Liver (tissue), 8 donors: ENCODE measurements at regions not wholly inside any gene's neighbourhood (a gene's known extent, or its start where the extent isn't known, plus 50 kb on each side); places are given as distances from the start of the nearest gene placed in this dataset.

Source experiments
- DNase-seq: peaks from one replicate; pipeline ENCODE4 v3.0.0-alpha.2; 2017; ENCODE audit warnings: low spot score
- H3K27ac ChIP-seq, 2 donors: one replicate each; pipeline ENCODE4 v1.7.0; 2013; ENCODE audit warnings: inconsistent platforms in 2 of 2, low read length in 2 of 2, control low read depth in 1 of 2, low read depth in 1 of 2, mild to moderate bottlenecking in 1 of 2
- H3K27me3 ChIP-seq, 4 donors: one replicate each; pipeline versions ENCODE4 v1.6.1 to v1.7.0; 2013; ENCODE audit warnings: low read length in 3 of 4, inconsistent platforms in 1 of 4, mild to moderate bottlenecking in 1 of 4, moderate library complexity in 1 of 4; ENCODE audit not compliant: control insufficient read depth in 4 of 4, insufficient read depth in 4 of 4
- H3K36me3 ChIP-seq, 4 donors: one replicate each; pipeline versions ENCODE4 v1.6.1 to v1.7.0; 2013; ENCODE audit warnings: low read length in 3 of 4, mild to moderate bottlenecking in 3 of 4, low read depth in 1 of 4, moderate library complexity in 1 of 4; ENCODE audit not compliant: control insufficient read depth in 4 of 4, insufficient read depth in 3 of 4
- H3K4me1 ChIP-seq, 4 donors: one replicate each; pipeline versions ENCODE4 v1.6.1 to v1.7.0; 2013; ENCODE audit warnings: low read length in 3 of 4, mild to moderate bottlenecking in 3 of 4, moderate library complexity in 1 of 4; ENCODE audit not compliant: control insufficient read depth in 4 of 4, insufficient read depth in 4 of 4
- H3K4me3 ChIP-seq, 3 donors: one replicate each; pipeline versions ENCODE4 v1.6.1 to v1.7.0; 2013; ENCODE audit warnings: low read length in 3 of 3, control low read depth in 1 of 3, low read depth in 1 of 3, mild to moderate bottlenecking in 1 of 3
- H3K9ac ChIP-seq, 2 donors: one replicate each; pipeline ENCODE4 v1.7.0; 2013; ENCODE audit warnings: low read length in 2 of 2, mild to moderate bottlenecking in 2 of 2, moderate library complexity in 2 of 2, control low read depth in 1 of 2, low read depth in 1 of 2
- H3K9me3 ChIP-seq, 4 donors: one replicate each; pipeline versions ENCODE4 v1.6.1 to v1.7.0; 2013; ENCODE audit warnings: low read length in 3 of 4; ENCODE audit not compliant: control insufficient read depth in 4 of 4
- ATF3 ChIP-seq: IDR thresholded peaks from 2 replicates; pipeline ENCODE4 v1.6.1; 2016; ENCODE audit warnings: antibody characterized with exemption
- CTCF ChIP-seq: fragments of 150-350 bp; IDR thresholded peaks from 2 replicates; pipeline ENCODE4 v1.5.1; 2017; ENCODE audit warnings: improper control_type of control experiment, low read depth, low read length; ENCODE audit not compliant: missing input control
- EGR1 ChIP-seq, 2 donors: IDR thresholded peaks; 2 replicates each; pipeline ENCODE4 v1.6.1; 2016 to 2018; ENCODE audit warnings: antibody characterized with exemption in 2 of 2, low read depth in 2 of 2
- FOXA1 ChIP-seq: IDR thresholded peaks from 2 replicates; pipeline ENCODE4 v1.6.1; 2016; ENCODE audit warnings: antibody characterized with exemption
- GABPA ChIP-seq, 2 donors: IDR thresholded peaks in 1 of 2; conservative IDR thresholded peaks in 1 of 2; 2 replicates each; pipeline ENCODE4 v1.6.1; 2016; ENCODE audit warnings: antibody characterized with exemption in 2 of 2, mild to moderate bottlenecking in 1 of 2, moderate library complexity in 1 of 2
- HNF4A ChIP-seq, 2 donors: conservative IDR thresholded peaks; 2 replicates each; pipeline ENCODE4 v1.6.1; 2016; ENCODE audit warnings: antibody characterized with exemption in 2 of 2, mild to moderate bottlenecking in 2 of 2
- HNF4G ChIP-seq: IDR thresholded peaks from 2 replicates; pipeline ENCODE4 v1.6.1; 2016; ENCODE audit warnings: antibody characterized with exemption
- JUND ChIP-seq, 2 donors: IDR thresholded peaks; 2 replicates each; pipeline ENCODE4 v1.6.1; 2016; ENCODE audit warnings: antibody characterized with exemption in 2 of 2
- NR2F2 ChIP-seq: IDR thresholded peaks from 2 replicates; pipeline ENCODE4 v1.6.1; 2016; ENCODE audit warnings: antibody characterized with exemption
- RAD21 ChIP-seq, 2 donors: IDR thresholded peaks; 2 replicates each; pipeline ENCODE4 v1.6.1; 2016; ENCODE audit warnings: antibody characterized with exemption in 2 of 2, mild to moderate bottlenecking in 2 of 2
- RXRA ChIP-seq, 2 donors: IDR thresholded peaks; 2 replicates each; pipeline ENCODE4 v1.6.1; 2017 to 2018; ENCODE audit warnings: antibody characterized with exemption in 2 of 2, mild to moderate bottlenecking in 1 of 2
- SP1 ChIP-seq: IDR thresholded peaks from 2 replicates; pipeline ENCODE4 v1.6.1; 2018; ENCODE audit warnings: antibody characterized with exemption, mild to moderate bottlenecking
- TAF1 ChIP-seq: conservative IDR thresholded peaks from 2 replicates; pipeline ENCODE4 v1.6.1; 2016; ENCODE audit warnings: antibody characterized with exemption, mild to moderate bottlenecking
- ZBTB33 ChIP-seq: IDR thresholded peaks from 2 replicates; pipeline ENCODE4 v1.6.1; 2016; ENCODE audit warnings: antibody characterized with exemption
- WGBS: extraction: QIAGEN DNeasy Blood & Tissue Kit; methylation state at CpG from one replicate; pipeline ENCODE4 v1.1.7; 2013; 5-methylcytosine and 5-hydroxymethylcytosine counted together
- donor health status: healthy.
- donor health status: healthy.
- donor health status: healthy.
- donor health status: healthy.
- donor health status: healthy.

- peak; percentile 27 for DNase-seq
- no peak overlapping the region for H3K4me3 ChIP-seq
- no peaks in the 10 kb centered on the region for H3K9me3 ChIP-seq
- no peak for TF ChIP-seq EGR1 (IDR thresholded peaks at IDR 0.05; ENCODE audit: low read depth in 2 of 2)
- no peak for TF ChIP-seq ATF3
- TF ChIP-seq GABPA (IDR thresholded peaks at IDR 0.05 in 1 of 2, conservative IDR thresholded peaks at IDR 0.05 in 1 of 2), result no peak
- no peak for TF ChIP-seq NR2F2
- TF ChIP-seq TAF1, result no peak
- TF ChIP-seq ZBTB33, result no peak
- TF ChIP-seq HNF4A (conservative IDR thresholded peaks at IDR 0.05), result no peak
- TF ChIP-seq RXRA (IDR thresholded peaks at IDR 0.05), result no peak
- TF ChIP-seq HNF4G, result no peak
- no peak overlapping the region for H3K9ac ChIP-seq
- no peaks in the 10 kb centered on the region for H3K36me3 ChIP-seq
- H3K27me3 ChIP-seq, result peaks cover 0 to 2% (median under 1%) of the 10 kb centered on the region in 4 donors
- 62% methylated on average over 20 of the region's 20 CpGs for WGBS
- no peak overlapping the region for H3K27ac ChIP-seq
- no peaks in the 10 kb centered on the region for H3K4me1 ChIP-seq
Observed at GRCh38 chr22:26892166-26893041, 235.0 kb downstream of the MIAT start.

GRCh38 chr22:26893173-26894110, 236.1 kb downstream of the MIAT start:
- Histone ChIP-seq H3K27ac (no peak overlapping the region), H3K9ac (no peak overlapping the region), H3K36me3 (no peaks in the 10 kb centered on the region), H3K27me3 (peaks cover 0 to 2% (median under 1%) of the 10 kb centered on the region in 4 donors), H3K9me3 (no peaks in the 10 kb centered on the region), H3K4me1 (no peaks in the 10 kb centered on the region), H3K4me3 (no peak overlapping the region)
- DNase-seq, result no peak
- no peak for TF ChIP-seq RAD21 (IDR thresholded peaks at IDR 0.05)
- WGBS, result 73% methylated on average over 18 of the region's 18 CpGs

GRCh38 chr22:26894362-26894761, 237.0 kb downstream of the MIAT start:
- H3K27me3 ChIP-seq, result peaks cover 0 to 2% (median under 1%) of the 10 kb centered on the region in 4 donors
- no peak overlapping the region for H3K27ac ChIP-seq
- no peak overlapping the region for H3K9ac ChIP-seq
- DNase-seq, result no peak
- 78% methylated on average over 5 of the region's 5 CpGs for WGBS
- H3K4me3 ChIP-seq, result no peak overlapping the region
- no peaks in the 10 kb centered on the region for H3K4me1 ChIP-seq
- H3K9me3 ChIP-seq, result no peaks in the 10 kb centered on the region
- no peaks in the 10 kb centered on the region for H3K36me3 ChIP-seq
- TF ChIP-seq TAF1 (no peak), ATF3 (no peak), RXRA (IDR thresholded peaks at IDR 0.05) (no peak), JUND (IDR thresholded peaks at IDR 0.05) (no peak), GABPA (IDR thresholded peaks at IDR 0.05 in 1 of 2, conservative IDR thresholded peaks at IDR 0.05 in 1 of 2) (no peak), EGR1 (IDR thresholded peaks at IDR 0.05; ENCODE audit: low read depth in 2 of 2) (no peak), CTCF (no peak), HNF4A (conservative IDR thresholded peaks at IDR 0.05) (no peak), FOXA1 (no peak), SP1 (no peak), ZBTB33 (no peak)
